Neuronal stem cell (in vitro differentiated cells): ENCODE measurements at regions not wholly inside any gene's neighbourhood (a gene's known extent, or its start where the extent isn't known, plus 50 kb on each side); places are given as distances from the start of the nearest gene placed in this dataset.

Experiments
- DNase-seq: peaks from one replicate; pipeline ENCODE4 v3.0.0-alpha.2; 2013; ENCODE audit warnings: low spot score
- H2AFZ ChIP-seq: one replicate; pipeline ENCODE4 v1.6.1; 2013; ENCODE audit warnings: mild to moderate bottlenecking, low read length, inconsistent platforms
- H2AK5ac ChIP-seq: 2 replicates; pipeline ENCODE4 v1.6.1; 2013; ENCODE audit warnings: low read depth, mild to moderate bottlenecking, inconsistent platforms, low read length, moderate library complexity, mixed read lengths
- H2BK120ac ChIP-seq: 2 replicates; pipeline ENCODE4 v1.6.1; 2013; ENCODE audit warnings: low read depth, mild to moderate bottlenecking, inconsistent platforms, low read length, moderate library complexity, mixed read lengths
- H2BK12ac ChIP-seq: one replicate; pipeline ENCODE4 v1.6.1; 2013; ENCODE audit warnings: low read length, inconsistent platforms
- H2BK15ac ChIP-seq: 2 replicates; pipeline ENCODE4 v1.6.1; 2013; ENCODE audit warnings: mild to moderate bottlenecking, low read length, inconsistent platforms, mixed read lengths
- H2BK5ac ChIP-seq: one replicate; pipeline ENCODE4 v1.6.1; 2013; ENCODE audit warnings: inconsistent platforms, mild to moderate bottlenecking, low read length, moderate library complexity
- H3K14ac ChIP-seq: one replicate; pipeline ENCODE4 v1.6.1; 2013; ENCODE audit warnings: low read length, inconsistent platforms
- H3K18ac ChIP-seq: 2 replicates; pipeline ENCODE4 v1.6.1; 2013; ENCODE audit warnings: low read length, inconsistent platforms
- H3K23ac ChIP-seq: 2 replicates; pipeline ENCODE4 v1.6.1; 2013; ENCODE audit warnings: low read depth, mild to moderate bottlenecking, mixed read lengths, low read length, inconsistent platforms; ENCODE audit not compliant: poor library complexity
- H3K27ac ChIP-seq: replicated peaks from 3 replicates; pipeline ENCODE4 v1.5.1; 2013; ENCODE audit warnings: low read length, inconsistent platforms
- H3K27me3 ChIP-seq, 3 experiments: 2 replicates each; pipeline ENCODE4 v1.6.1; 2013; ENCODE audit warnings: low read length in 3 of 3, mild to moderate bottlenecking in 2 of 3, inconsistent platforms in 1 of 3, low read depth in 1 of 3, mixed read lengths in 1 of 3, moderate library complexity in 1 of 3; ENCODE audit not compliant: control insufficient read depth in 3 of 3, insufficient read depth in 3 of 3
- H3K36me3 ChIP-seq, 2 donors: replicated peaks in 1 of 2; 2 replicates each; pipeline ENCODE4 v1.6.1; 2013; ENCODE audit warnings: low read length in 2 of 2; ENCODE audit not compliant: control insufficient read depth in 2 of 2, insufficient read depth in 2 of 2
- H3K4ac ChIP-seq: 2 replicates; pipeline ENCODE4 v1.6.1; 2013; ENCODE audit warnings: inconsistent platforms, mild to moderate bottlenecking, low read length, moderate library complexity
- H3K4me1 ChIP-seq, 2 donors: 1 replicate in 1 of 2; 2 replicates in 1 of 2; pipeline ENCODE4 v1.6.1; 2013; ENCODE audit warnings: low read length in 2 of 2, low read depth in 1 of 2; ENCODE audit not compliant: control insufficient read depth in 2 of 2, insufficient read depth in 1 of 2
- H3K4me2 ChIP-seq: one replicate; pipeline ENCODE4 v1.6.1; 2013; ENCODE audit warnings: mild to moderate bottlenecking, low read length, inconsistent platforms; ENCODE audit not compliant: insufficient read depth, poor library complexity, severe bottlenecking
- H3K4me3 ChIP-seq, 2 donors: 2 replicates each; pipeline ENCODE4 v1.5.1; 2013; ENCODE audit warnings: low read length in 2 of 2, mild to moderate bottlenecking in 2 of 2, inconsistent platforms in 1 of 2, moderate library complexity in 1 of 2
- H3K79me1 ChIP-seq: one replicate; pipeline ENCODE4 v1.6.1; 2013; ENCODE audit warnings: low read depth, mild to moderate bottlenecking, inconsistent platforms, low read length, moderate library complexity
- H3K9ac ChIP-seq: one replicate; pipeline ENCODE4 v1.6.1; 2013; ENCODE audit warnings: mild to moderate bottlenecking, low read depth, low read length, inconsistent platforms; ENCODE audit not compliant: poor library complexity
- H3K9me3 ChIP-seq, 2 donors: replicated peaks in 1 of 2; 2 replicates each; pipeline versions ENCODE3 to v1.6.1; 2013; ENCODE audit warnings: low read length in 2 of 2, mild to moderate bottlenecking in 2 of 2, inconsistent platforms in 1 of 2, low read depth in 1 of 2, mixed read lengths in 1 of 2, moderate library complexity in 1 of 2; ENCODE audit not compliant: control insufficient read depth in 2 of 2, insufficient read depth in 1 of 2
- H4K8ac ChIP-seq: one replicate; pipeline ENCODE4 v1.6.1; 2013; ENCODE audit warnings: low read depth, mild to moderate bottlenecking, inconsistent platforms, low read length, moderate library complexity
- H4K91ac ChIP-seq: one replicate; pipeline ENCODE4 v1.6.1; 2013; ENCODE audit warnings: low read length, low read depth, mild to moderate bottlenecking, inconsistent platforms; ENCODE audit not compliant: poor library complexity
- WGBS, 2 donors: extraction: QIAGEN DNeasy Blood & Tissue Kit; methylation state at CpG; one replicate each; pipeline ENCODE4 v1.1.7; 2013; ENCODE audit warnings: missing lambda C conversion rate in 2 of 2, mixed read lengths in 1 of 2; ENCODE audit not compliant: insufficient read length in 2 of 2, insufficient replicate concordance in 1 of 2; ENCODE audit errors: extremely low coverage in 2 of 2; 5-methylcytosine and 5-hydroxymethylcytosine counted together

DNA sequence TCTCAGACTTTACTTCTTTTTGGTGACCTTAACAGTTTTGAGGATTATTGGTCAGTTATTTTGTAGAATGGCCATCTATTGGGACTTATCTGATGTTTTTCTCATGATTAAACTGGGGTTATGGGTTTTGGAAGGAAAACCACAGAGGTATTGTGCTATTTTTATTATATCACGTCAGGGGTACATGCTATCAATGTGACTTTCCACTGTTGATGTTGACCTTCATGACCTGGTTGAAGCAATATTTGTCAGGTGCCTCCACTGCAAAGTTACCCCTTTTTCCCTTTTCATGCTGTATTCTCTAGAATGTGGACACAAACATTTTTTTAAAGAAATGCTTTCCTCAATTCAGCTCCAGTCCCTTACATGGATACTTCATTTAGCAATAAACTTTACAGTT lies 152.8 kb upstream of the TSLP start:
- H4K91ac ChIP-seq = no peak overlapping the region
- no peak overlapping the region for H2AFZ ChIP-seq
- no peak overlapping the region for H3K4ac ChIP-seq
- no peak overlapping the region for H3K4me3 ChIP-seq
- H2BK5ac ChIP-seq = no peak overlapping the region
- H3K27me3 ChIP-seq = no peaks in the 10 kb centered on the region
- no peak overlapping the region for H3K4me2 ChIP-seq
- peaks cover 0 to 2% of the 10 kb centered on the region in 2 donors for H3K4me1 ChIP-seq
- H4K8ac ChIP-seq = no peak overlapping the region
- H2BK120ac ChIP-seq = no peak overlapping the region
- no peak overlapping the region for H3K23ac ChIP-seq
- no peak overlapping the region for H3K14ac ChIP-seq
- no peak overlapping the region for H3K9ac ChIP-seq
- no peak overlapping the region for H2BK15ac ChIP-seq
- H3K79me1 ChIP-seq = no peaks in the 10 kb centered on the region
- no peak overlapping the region for H2AK5ac ChIP-seq
- no peaks in the 10 kb centered on the region for H3K36me3 ChIP-seq
- H3K9me3 ChIP-seq = no peaks in the 10 kb centered on the region
- no CpG with 5 or more reads among the region's 1 CpG for WGBS, 2 donors
- no peak overlapping the region for H3K18ac ChIP-seq
- DNase-seq = no peak
- H3K27ac ChIP-seq = no peak overlapping the region
- H2BK12ac ChIP-seq = no peak overlapping the region

DNA sequence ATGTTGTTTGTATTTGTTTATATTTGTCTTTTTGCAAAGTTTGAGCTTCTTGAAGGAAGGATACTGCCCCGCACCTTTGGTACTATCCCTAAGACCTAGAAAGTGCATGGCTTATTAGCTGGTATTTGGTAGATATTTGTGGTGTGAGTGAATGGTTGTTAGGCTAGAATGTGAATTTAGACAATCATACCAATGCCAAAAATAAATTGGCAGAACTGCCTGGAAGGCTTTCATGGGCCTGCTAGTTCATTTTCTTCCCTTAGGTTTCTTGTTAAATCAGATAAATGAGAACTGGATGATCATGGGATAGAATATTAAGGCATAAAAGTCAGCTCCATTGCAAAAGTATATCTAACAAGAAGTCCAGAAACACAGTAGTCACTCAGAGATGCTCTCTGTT lies 147.5 kb upstream of the TSLP start:
- Histone ChIP-seq H2BK15ac (no peak overlapping the region), H3K9me3 (no peaks in the 10 kb centered on the region), H3K36me3 (no peaks in the 10 kb centered on the region), H3K4me2 (no peak overlapping the region), H3K79me1 (no peaks in the 10 kb centered on the region), H2AFZ (no peak overlapping the region), H3K9ac (no peak overlapping the region), H3K14ac (no peak overlapping the region), H3K4me3 (no peak overlapping the region), H2AK5ac (no peak overlapping the region), H2BK120ac (no peak overlapping the region), H2BK12ac (no peak overlapping the region), H3K18ac (no peak overlapping the region), H2BK5ac (no peak overlapping the region), H3K23ac (no peak overlapping the region), H3K4me1 (no peaks in the 10 kb centered on the region), H4K91ac (no peak overlapping the region), H3K4ac (no peak overlapping the region), H3K27ac (no peak overlapping the region), H4K8ac (no peak overlapping the region), H3K27me3 (no peaks in the 10 kb centered on the region)
- DNase-seq = no peak
- no CpG with 5 or more reads among the region's 1 CpG for WGBS, 2 donors

DNA sequence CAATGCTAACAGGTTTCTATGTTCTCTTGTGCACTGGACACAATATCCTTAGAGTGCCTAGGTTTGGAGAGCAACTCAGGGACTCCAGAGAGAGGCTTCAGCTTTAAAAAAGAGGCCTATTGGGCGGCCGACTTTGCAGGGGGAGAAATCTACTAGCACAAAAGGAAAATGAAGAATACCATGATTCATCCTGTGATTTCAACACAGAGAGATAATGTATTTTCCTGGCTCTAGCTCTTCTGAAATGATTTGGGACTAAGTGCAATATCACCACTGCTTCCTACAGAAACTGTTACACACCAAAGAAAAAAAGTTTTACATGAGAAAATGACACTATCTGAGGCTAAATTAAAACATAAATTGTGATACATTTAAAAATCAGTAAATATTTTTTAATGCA lies 146.1 kb upstream of the TSLP start:
- no CpG with 5 or more reads among the region's 2 CpGs for WGBS, 2 donors
- Histone ChIP-seq H2AFZ (no peak overlapping the region), H3K79me1 (no peaks in the 10 kb centered on the region), H3K9ac (no peak overlapping the region), H2BK120ac (no peak overlapping the region), H3K27ac (no peak overlapping the region), H3K4ac (no peak overlapping the region), H3K4me2 (no peak overlapping the region), H2BK12ac (no peak overlapping the region), H3K23ac (no peak overlapping the region), H3K36me3 (no peaks in the 10 kb centered on the region), H3K4me3 (no peak overlapping the region), H3K14ac (no peak overlapping the region), H4K8ac (no peak overlapping the region), H3K9me3 (no peaks in the 10 kb centered on the region), H4K91ac (no peak overlapping the region), H3K4me1 (no peaks in the 10 kb centered on the region), H2BK15ac (no peak overlapping the region), H3K18ac (no peak overlapping the region), H3K27me3 (no peaks in the 10 kb centered on the region), H2BK5ac (no peak overlapping the region), H2AK5ac (no peak overlapping the region)
- DNase-seq = no peak

GRCh38 chr5:110925916-110926315 lies 145.6 kb upstream of the TSLP start:
- Histone ChIP-seq H4K8ac (no peak overlapping the region), H3K18ac (no peak overlapping the region), H3K79me1 (no peaks in the 10 kb centered on the region), H3K23ac (no peak overlapping the region), H2BK120ac (no peak overlapping the region), H2BK5ac (no peak overlapping the region), H3K9ac (no peak overlapping the region), H3K4me1 (no peaks in the 10 kb centered on the region), H3K4ac (no peak overlapping the region), H2AFZ (no peak overlapping the region), H3K27me3 (no peaks in the 10 kb centered on the region), H2BK12ac (no peak overlapping the region), H3K4me2 (no peak overlapping the region), H3K14ac (no peak overlapping the region), H2AK5ac (no peak overlapping the region), H4K91ac (no peak overlapping the region), H3K4me3 (no peak overlapping the region), H3K27ac (no peak overlapping the region), H3K36me3 (no peaks in the 10 kb centered on the region), H2BK15ac (no peak overlapping the region), H3K9me3 (no peaks in the 10 kb centered on the region)
- no CpG with 5 or more reads among the region's 1 CpG for WGBS, 2 donors
- DNase-seq = no peak
